Stimulated activated CD8-positive, alpha-beta memory T cell treated with anti-CD3 and anti-CD28 coated beads, Interleukin-15, amount 100 ng/mL, for 48 hours (primary cell): ENCODE measurements at regions not wholly inside any gene's neighbourhood (a gene's known extent, or its start where the extent isn't known, plus 50 kb on each side); places are given as distances from the start of the nearest gene placed in this dataset.

Experiments
- DNase-seq, 2 donors: peaks; one replicate each; pipeline ENCODE4 v3.0.0-alpha.2; 2020; ENCODE audit warnings: low read depth in 2 of 2

- no peak for DNase-seq
These were observed 446.8 kb upstream of the DCN start for GRCh38 chr12:91629440-91629839.

- no peak for DNase-seq
These were observed 446.0 kb upstream of the DCN start for GRCh38 chr12:91628656-91629055.

GRCh38 chr12:91627225-91627624 lies 444.6 kb upstream of the DCN start:
- no peak for DNase-seq

- DNase-seq, result no peak
These were observed 440.4 kb upstream of the DCN start for GRCh38 chr12:91622981-91623380.

GRCh38 chr12:91622037-91622436 lies 439.4 kb upstream of the DCN start:
- no peak for DNase-seq

- DNase-seq, result no peak
These were observed 438.4 kb upstream of the DCN start for GRCh38 chr12:91620992-91621391.

- DNase-seq, result no peak
These were observed 437.8 kb upstream of the DCN start for GRCh38 chr12:91620422-91620821.

GRCh38 chr12:91618281-91618680 lies 435.7 kb upstream of the DCN start:
- no peak for DNase-seq

GRCh38 chr12:91617818-91618217 lies 435.2 kb upstream of the DCN start:
- no peak for DNase-seq

- DNase-seq, result no peak
These were observed 433.8 kb upstream of the DCN start for GRCh38 chr12:91616416-91616815.

- no peak for DNase-seq
These were observed 430.7 kb upstream of the DCN start for GRCh38 chr12:91613223-91613779.

- no peak for DNase-seq
These were observed 427.9 kb upstream of the DCN start for GRCh38 chr12:91610561-91610960.

- DNase-seq, result no peak
These were observed 426.7 kb upstream of the DCN start for GRCh38 chr12:91609283-91609682.

GRCh38 chr12:91608542-91608941 lies 425.9 kb upstream of the DCN start:
- no peak for DNase-seq

GRCh38 chr12:91606662-91607377 lies 424.2 kb upstream of the DCN start:
- no peak for DNase-seq

GRCh38 chr12:91604897-91605296 lies 422.3 kb upstream of the DCN start:
- no peak for DNase-seq

GRCh38 chr12:91603060-91603459 lies 420.4 kb upstream of the DCN start:
- DNase-seq, result no peak

GRCh38 chr12:91601054-91601453 lies 418.4 kb upstream of the DCN start:
- DNase-seq, result no peak

- no peak for DNase-seq
These were observed 412.1 kb upstream of the DCN start for GRCh38 chr12:91594715-91595114.

GRCh38 chr12:91591639-91591987 lies 409.0 kb upstream of the DCN start:
- DNase-seq, result no peak

- no peak for DNase-seq
These were observed 408.5 kb upstream of the DCN start for GRCh38 chr12:91590966-91591638.

- DNase-seq, result no peak
These were observed 406.3 kb upstream of the DCN start for GRCh38 chr12:91588874-91589454.

GRCh38 chr12:91586015-91586414 lies 403.4 kb upstream of the DCN start:
- no peak for DNase-seq
